ENCODE measurements at regions not wholly inside any gene's neighbourhood (a gene's known extent, or its start where the extent isn't known, plus 50 kb on each side); places are given as distances from the start of the nearest gene placed in this dataset.

DNA sequence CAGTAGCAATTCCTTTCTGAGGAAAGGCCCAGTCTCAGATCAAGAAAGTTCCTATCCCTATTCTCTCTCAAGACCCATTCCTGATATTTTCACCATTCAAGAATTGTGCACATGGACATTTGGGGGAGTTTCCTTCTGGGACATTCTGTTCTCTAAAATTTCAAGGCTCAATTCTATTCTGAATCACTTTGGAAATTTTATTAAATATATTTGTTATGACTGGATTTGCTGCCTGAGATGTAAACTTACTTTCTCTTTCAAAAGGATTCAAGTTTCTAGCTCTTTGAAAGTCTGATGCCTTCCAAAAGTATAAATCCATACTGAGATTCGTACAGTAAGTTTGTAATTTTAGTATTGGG lies 55.3 kb upstream of the STK17B start:
- TF ChIP-seq, protein P1, sequence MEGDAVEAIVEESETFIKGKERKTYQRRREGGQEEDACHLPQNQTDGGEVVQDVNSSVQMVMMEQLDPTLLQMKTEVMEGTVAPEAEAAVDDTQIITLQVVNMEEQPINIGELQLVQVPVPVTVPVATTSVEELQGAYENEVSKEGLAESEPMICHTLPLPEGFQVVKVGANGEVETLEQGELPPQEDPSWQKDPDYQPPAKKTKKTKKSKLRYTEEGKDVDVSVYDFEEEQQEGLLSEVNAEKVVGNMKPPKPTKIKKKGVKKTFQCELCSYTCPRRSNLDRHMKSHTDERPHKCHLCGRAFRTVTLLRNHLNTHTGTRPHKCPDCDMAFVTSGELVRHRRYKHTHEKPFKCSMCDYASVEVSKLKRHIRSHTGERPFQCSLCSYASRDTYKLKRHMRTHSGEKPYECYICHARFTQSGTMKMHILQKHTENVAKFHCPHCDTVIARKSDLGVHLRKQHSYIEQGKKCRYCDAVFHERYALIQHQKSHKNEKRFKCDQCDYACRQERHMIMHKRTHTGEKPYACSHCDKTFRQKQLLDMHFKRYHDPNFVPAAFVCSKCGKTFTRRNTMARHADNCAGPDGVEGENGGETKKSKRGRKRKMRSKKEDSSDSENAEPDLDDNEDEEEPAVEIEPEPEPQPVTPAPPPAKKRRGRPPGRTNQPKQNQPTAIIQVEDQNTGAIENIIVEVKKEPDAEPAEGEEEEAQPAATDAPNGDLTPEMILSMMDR (IDR thresholded peaks at IDR 0.05; ENCODE audit: poor library complexity): no peak
- TF ChIP-seq EZH2phosphoT487 (IDR thresholded peaks at IDR 0.05; ENCODE audit: low read depth, severe bottlenecking, unreplicated experiment) (no peak), EZH2 (IDR thresholded peaks at IDR 0.05; ENCODE audit: borderline replicate concordance) (no peak)

All from hepatocyte (in vitro differentiated cells).